Astrocyte (in vitro differentiated cells and primary cell): ENCODE measurements at regions not wholly inside any gene's neighbourhood (a gene's known extent, or its start where the extent isn't known, plus 50 kb on each side); places are given as distances from the start of the nearest gene placed in this dataset.

Source experiments
- EZH2 ChIP-seq: IDR thresholded peaks from 2 replicates; pipeline ENCODE4 v1.6.1; 2012; ENCODE audit warnings: mild to moderate bottlenecking, low read length, inconsistent platforms; ENCODE audit not compliant: insufficient read depth
- TF ChIP-seq, protein P1 (sequence below): IDR thresholded peaks from 2 replicates; pipeline ENCODE4 v1.5.1; 2011; ENCODE audit warnings: low read depth, mild to moderate bottlenecking, inconsistent platforms, low read length, moderate library complexity; ENCODE audit not compliant: insufficient read depth

DNA sequence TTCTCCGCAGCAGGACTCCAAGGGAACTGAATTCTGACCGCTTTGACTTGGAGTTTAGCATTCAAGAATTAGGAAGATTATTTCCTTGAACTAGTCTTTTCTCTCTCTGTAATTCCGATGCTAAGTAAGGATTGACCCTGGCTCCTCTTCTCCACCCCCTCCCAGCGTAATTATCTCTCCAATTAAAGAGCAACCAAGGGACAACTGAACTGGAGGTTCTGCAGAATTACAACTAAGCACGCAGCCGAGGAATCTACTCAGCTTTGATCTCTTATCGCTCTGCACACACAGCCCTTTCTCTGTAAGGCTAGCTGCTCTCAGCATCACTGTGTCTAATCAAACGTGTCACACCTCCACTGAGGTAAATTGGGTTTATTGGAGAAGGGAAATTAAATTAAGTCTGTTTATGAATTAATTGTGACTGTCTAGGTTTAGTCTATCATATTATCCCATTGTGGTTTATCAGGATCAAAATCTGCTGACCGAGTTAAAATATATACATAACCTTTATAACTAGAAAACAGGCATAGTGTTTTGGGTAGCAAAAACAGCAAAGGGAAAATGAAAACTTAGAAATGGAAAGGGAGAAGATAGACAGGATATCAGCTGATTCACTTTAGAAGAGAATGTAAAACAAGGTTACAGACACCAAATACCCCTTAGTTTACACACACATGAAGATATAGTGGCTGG lies 241.3 kb upstream of the LARGE1 start:
- TF ChIP-seq EZH2 = no peak
- TF ChIP-seq, protein P1, sequence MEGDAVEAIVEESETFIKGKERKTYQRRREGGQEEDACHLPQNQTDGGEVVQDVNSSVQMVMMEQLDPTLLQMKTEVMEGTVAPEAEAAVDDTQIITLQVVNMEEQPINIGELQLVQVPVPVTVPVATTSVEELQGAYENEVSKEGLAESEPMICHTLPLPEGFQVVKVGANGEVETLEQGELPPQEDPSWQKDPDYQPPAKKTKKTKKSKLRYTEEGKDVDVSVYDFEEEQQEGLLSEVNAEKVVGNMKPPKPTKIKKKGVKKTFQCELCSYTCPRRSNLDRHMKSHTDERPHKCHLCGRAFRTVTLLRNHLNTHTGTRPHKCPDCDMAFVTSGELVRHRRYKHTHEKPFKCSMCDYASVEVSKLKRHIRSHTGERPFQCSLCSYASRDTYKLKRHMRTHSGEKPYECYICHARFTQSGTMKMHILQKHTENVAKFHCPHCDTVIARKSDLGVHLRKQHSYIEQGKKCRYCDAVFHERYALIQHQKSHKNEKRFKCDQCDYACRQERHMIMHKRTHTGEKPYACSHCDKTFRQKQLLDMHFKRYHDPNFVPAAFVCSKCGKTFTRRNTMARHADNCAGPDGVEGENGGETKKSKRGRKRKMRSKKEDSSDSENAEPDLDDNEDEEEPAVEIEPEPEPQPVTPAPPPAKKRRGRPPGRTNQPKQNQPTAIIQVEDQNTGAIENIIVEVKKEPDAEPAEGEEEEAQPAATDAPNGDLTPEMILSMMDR = no peak
